Right lobe of liver (tissue), 4 donors: ENCODE measurements at regions not wholly inside any gene's neighbourhood (a gene's known extent, or its start where the extent isn't known, plus 50 kb on each side); places are given as distances from the start of the nearest gene placed in this dataset.

Source experiments
- CTCF ChIP-seq, 4 donors: fragments of 200-600 bp in 3 of 4; fragments of 450-650 bp in 1 of 4; IDR thresholded peaks; one replicate each; pipeline versions ENCODE4 v1.5.1 to v1.8.0; 2016 to 2022; ENCODE audit warnings: antibody characterized with exemption in 4 of 4, mild to moderate bottlenecking in 2 of 4
- POLR2A ChIP-seq: fragments of 450-650 bp; IDR thresholded peaks from one replicate; pipeline ENCODE4 v1.6.1; 2017; ENCODE audit warnings: antibody characterized with exemption, mild to moderate bottlenecking
- donor health status: DM: no; HTN: no; CAD: no.
- donor health status: DM: no; HTN: no; CAD: no.
- donor health status: DM: no; HTN: yes; CAD: no.

GRCh38 chr6:68497927-68498326 lies 137.2 kb upstream of the ADGRB3 start:
- no peak for TF ChIP-seq CTCF (IDR thresholded peaks at IDR 0.05)
- no peak for TF ChIP-seq POLR2A
